ENCODE measurements at regions not wholly inside any gene's neighbourhood (a gene's known extent, or its start where the extent isn't known, plus 50 kb on each side); places are given as distances from the start of the nearest gene placed in this dataset.

GRCh38 chr4:82050796-82051195 lies 323.0 kb downstream of the HNRNPD start:
- no peak for DNase-seq
- Histone ChIP-seq H3K4me1 (ENCODE audit: control insufficient read depth in 1 of 2, insufficient read depth in 2 of 2, low read length in 2 of 2) (no peaks in the 10 kb centered on the region), H3K9me3 (replicated peaks in 1 of 2; ENCODE audit: control insufficient read depth in 1 of 2, insufficient read depth in 1 of 2, low read length in 2 of 2) (no peaks in the 10 kb centered on the region), H2AFZ (ENCODE audit: insufficient read depth, low read depth, low read length, poor library complexity, severe bottlenecking) (no peak overlapping the region), H3K4me2 (replicated peaks; ENCODE audit: extremely low read depth, low read length, poor library complexity, severe bottlenecking) (no peak overlapping the region), H3K36me3 (replicated peaks in 1 of 2; ENCODE audit: control insufficient read depth in 1 of 2, insufficient read depth in 2 of 2, low read length in 2 of 2) (no peaks in the 10 kb centered on the region), H3K27me3 (ENCODE audit: control insufficient read depth in 2 of 2, insufficient read depth in 2 of 2, low read length in 2 of 2) (peaks cover 0 to 4% of the 10 kb centered on the region in 2 donors), H3K4me3 (replicated peaks in 1 of 3; ENCODE audit: low read depth in 2 of 3, low read length in 3 of 3) (no peak overlapping the region), H3K79me2 (ENCODE audit: insufficient read depth, low read length) (no peaks in the 10 kb centered on the region), H3K27ac (ENCODE audit: low read depth in 1 of 2, low read length in 2 of 2) (no peak overlapping the region), H3K9ac (ENCODE audit: insufficient read depth, low read length, poor library complexity, severe bottlenecking) (no peak overlapping the region), H4K20me1 (ENCODE audit: insufficient read depth, low read length) (no peaks in the 10 kb centered on the region)
- Mint-ChIP-seq H3K4me1 (peaks cover 1% of the 10 kb centered on the region), H3K27ac (no peak overlapping the region), H3K27me3 (ENCODE audit: low read depth in 3 of 3) (peaks cover 2 to 9% (median 6%) of the 10 kb centered on the region in 3 donors), H3K4me3 (no peak overlapping the region), H3K36me3 (no peaks in the 10 kb centered on the region), H3K9me3 (peaks cover 0 to 5% (median 0%) of the 10 kb centered on the region in 7 donors)
- TF ChIP-seq CTCF (IDR thresholded peaks at IDR 0.05) = no peak
- 100% methylated on average over 2 of the region's 2 CpGs for WGBS (ENCODE audit: insufficient coverage)
- intact Hi-C loops (cut with micrococcal nuclease) = no loop called here

GRCh38 chr4:82049294-82049693 lies 324.5 kb downstream of the HNRNPD start:
- DNase-seq = no peak
- Histone ChIP-seq H3K27me3 (ENCODE audit: control insufficient read depth in 2 of 2, insufficient read depth in 2 of 2, low read length in 2 of 2) (peaks cover 11 to 13% of the 10 kb centered on the region in 2 donors), H3K4me3 (replicated peaks in 1 of 3; ENCODE audit: low read depth in 2 of 3, low read length in 3 of 3) (no peak overlapping the region), H3K79me2 (ENCODE audit: insufficient read depth, low read length) (no peaks in the 10 kb centered on the region), H3K36me3 (replicated peaks in 1 of 2; ENCODE audit: control insufficient read depth in 1 of 2, insufficient read depth in 2 of 2, low read length in 2 of 2) (no peaks in the 10 kb centered on the region), H3K4me1 (ENCODE audit: control insufficient read depth in 1 of 2, insufficient read depth in 2 of 2, low read length in 2 of 2) (peaks cover 5 to 7% of the 10 kb centered on the region in 2 donors), H3K9me3 (replicated peaks in 1 of 2; ENCODE audit: control insufficient read depth in 1 of 2, insufficient read depth in 1 of 2, low read length in 2 of 2) (no peaks in the 10 kb centered on the region), H4K20me1 (ENCODE audit: insufficient read depth, low read length) (no peaks in the 10 kb centered on the region), H3K27ac (ENCODE audit: low read depth in 1 of 2, low read length in 2 of 2) (no peak overlapping the region), H2AFZ (ENCODE audit: insufficient read depth, low read depth, low read length, poor library complexity, severe bottlenecking) (no peak overlapping the region), H3K4me2 (replicated peaks; ENCODE audit: extremely low read depth, low read length, poor library complexity, severe bottlenecking) (no peak overlapping the region), H3K9ac (ENCODE audit: insufficient read depth, low read length, poor library complexity, severe bottlenecking) (no peak overlapping the region)
- H3K4me3 Mint-ChIP-seq = no peak overlapping the region
- H3K27ac Mint-ChIP-seq = no peak overlapping the region
- no peak for TF ChIP-seq CTCF (IDR thresholded peaks at IDR 0.05)
- no peaks in the 10 kb centered on the region for H3K36me3 Mint-ChIP-seq
- peaks cover 12% of the 10 kb centered on the region for H3K4me1 Mint-ChIP-seq
- intact Hi-C loops (cut with micrococcal nuclease) = no loop called here
- WGBS (ENCODE audit: insufficient coverage) = no CpG with 5 or more reads among the region's 1 CpG
- peaks cover 0 to 2% (median 0%) of the 10 kb centered on the region in 7 donors for H3K9me3 Mint-ChIP-seq
- H3K27me3 Mint-ChIP-seq (ENCODE audit: low read depth in 3 of 3) = peaks cover 17 to 18% (median 18%) of the 10 kb centered on the region in 3 donors

Data from CD14-positive monocyte (primary cell).